ENCODE measurements at regions not wholly inside any gene's neighbourhood (a gene's known extent, or its start where the extent isn't known, plus 50 kb on each side); places are given as distances from the start of the nearest gene placed in this dataset.
A peak's percentile ranks its signal among the peaks of the same experiment; 100 is the strongest.

DNA sequence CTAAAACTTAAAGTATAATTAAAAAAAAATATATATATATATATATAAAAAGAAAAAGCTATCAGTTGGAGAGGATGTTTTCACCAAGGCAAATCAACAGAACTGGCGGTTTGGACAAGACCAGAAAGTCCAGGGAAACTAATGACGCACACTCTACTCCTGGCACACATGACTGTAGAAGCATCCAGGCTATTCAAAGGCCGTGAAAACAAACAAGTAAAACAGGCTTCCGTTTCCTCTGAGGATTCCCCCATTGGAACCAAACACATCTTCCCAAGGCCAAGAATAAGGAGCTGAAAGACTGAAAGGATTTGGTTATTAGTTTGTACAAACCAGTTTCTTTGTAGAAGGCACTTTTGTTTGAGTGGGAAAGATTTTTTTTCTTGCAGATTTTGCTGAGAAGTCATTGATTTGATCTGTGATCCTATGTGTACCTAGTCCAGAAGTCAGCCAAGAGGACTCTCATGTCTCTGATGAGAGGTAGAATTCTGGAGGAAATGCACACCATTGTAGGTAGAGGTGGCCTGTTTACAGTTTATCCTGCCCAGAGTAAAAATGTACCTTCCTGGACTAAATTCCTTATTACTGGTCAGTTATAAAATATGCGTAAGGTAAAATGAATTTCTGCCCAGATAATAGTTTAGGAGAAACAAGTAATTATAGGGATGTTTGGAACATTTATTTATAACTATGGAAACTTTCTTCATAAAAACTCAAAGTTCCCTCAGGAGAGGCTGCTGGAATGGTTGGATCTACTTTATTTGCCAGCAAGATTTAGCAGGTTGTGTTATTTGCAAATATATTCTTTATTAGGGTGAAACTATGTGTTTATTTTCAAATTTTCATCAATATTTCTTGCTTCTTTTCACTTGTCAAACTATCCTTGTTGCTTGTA is 66.5 kb downstream of the DMP1 start:
- intact Hi-C loops (cut with DNase I): loop anchor here in 2 of 10 donors (2.0 to 5.0 kb wide), 3 partner anchors 34 to 174 kb away; no protein-coding TSS in a partner anchor
- H3K4me3 ChIP-seq: no peak overlapping the region
- TF ChIP-seq, protein P1, sequence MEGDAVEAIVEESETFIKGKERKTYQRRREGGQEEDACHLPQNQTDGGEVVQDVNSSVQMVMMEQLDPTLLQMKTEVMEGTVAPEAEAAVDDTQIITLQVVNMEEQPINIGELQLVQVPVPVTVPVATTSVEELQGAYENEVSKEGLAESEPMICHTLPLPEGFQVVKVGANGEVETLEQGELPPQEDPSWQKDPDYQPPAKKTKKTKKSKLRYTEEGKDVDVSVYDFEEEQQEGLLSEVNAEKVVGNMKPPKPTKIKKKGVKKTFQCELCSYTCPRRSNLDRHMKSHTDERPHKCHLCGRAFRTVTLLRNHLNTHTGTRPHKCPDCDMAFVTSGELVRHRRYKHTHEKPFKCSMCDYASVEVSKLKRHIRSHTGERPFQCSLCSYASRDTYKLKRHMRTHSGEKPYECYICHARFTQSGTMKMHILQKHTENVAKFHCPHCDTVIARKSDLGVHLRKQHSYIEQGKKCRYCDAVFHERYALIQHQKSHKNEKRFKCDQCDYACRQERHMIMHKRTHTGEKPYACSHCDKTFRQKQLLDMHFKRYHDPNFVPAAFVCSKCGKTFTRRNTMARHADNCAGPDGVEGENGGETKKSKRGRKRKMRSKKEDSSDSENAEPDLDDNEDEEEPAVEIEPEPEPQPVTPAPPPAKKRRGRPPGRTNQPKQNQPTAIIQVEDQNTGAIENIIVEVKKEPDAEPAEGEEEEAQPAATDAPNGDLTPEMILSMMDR (IDR thresholded peaks at IDR 0.05): no peak
- ATAC-seq: peak; percentile 81 to 94 (median 89)
- H3K27ac ChIP-seq: peak overlapping the region; percentile 57 to 89 (median 77)
- no peaks in the 10 kb centered on the region for H3K27me3 ChIP-seq
- no peaks in the 10 kb centered on the region for H3K36me3 ChIP-seq
- H3K9me3 ChIP-seq: no peaks in the 10 kb centered on the region
- 40 to 62% methylated on average over 5 of the region's 5 CpGs for WGBS, 2 donors
- peaks cover 0 to 29% (median 16%) of the 10 kb centered on the region in 9 donors for H3K4me1 ChIP-seq
- peak in 1 of 2 donors; percentile 84 for DNase-seq

DNA sequence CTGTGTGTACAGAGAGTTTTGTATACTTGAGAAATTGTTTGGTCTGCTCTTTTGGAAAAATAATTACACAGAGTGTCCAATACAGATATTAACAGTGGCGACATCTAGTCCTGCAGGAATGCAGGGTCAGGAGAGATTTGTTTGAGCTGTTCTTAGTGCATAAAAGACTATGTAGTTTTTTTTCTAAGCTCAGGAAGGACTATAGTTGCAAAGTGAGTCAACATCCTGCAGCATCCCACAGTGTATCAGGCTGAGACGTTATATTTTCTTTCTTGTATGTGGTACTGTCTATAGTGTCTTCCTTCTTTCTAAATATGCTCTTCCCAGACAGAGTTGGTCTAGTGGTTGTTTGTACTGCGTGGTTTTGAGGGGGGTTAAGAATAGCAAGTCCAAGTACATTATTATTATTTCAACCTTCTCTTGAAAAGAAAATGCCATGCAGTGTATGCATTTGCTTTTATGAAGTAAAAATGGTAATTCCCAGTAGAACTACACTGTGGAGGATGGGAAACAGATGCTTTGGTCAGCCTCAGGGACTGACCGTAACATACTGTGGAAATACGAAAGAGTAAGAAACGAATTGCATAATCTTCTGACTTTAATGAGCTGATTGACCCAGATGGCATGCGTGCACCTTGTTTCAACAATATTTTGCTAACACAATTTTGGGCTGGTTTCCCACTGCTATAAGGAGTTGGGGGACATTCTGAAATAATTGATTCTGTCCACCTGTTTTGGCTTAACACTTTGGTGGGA is 67.4 kb downstream of the DMP1 start:
- no peaks in the 10 kb centered on the region for H3K27me3 ChIP-seq
- no peaks in the 10 kb centered on the region for H3K9me3 ChIP-seq
- H3K27ac ChIP-seq: peak overlapping the region; percentile 57 to 89 (median 77)
- H3K36me3 ChIP-seq: no peaks in the 10 kb centered on the region
- DNase-seq (peak in 1 of 2 donors; percentile 14), ATAC-seq (peak; percentile 36 to 79 (median 74))
- TF ChIP-seq, protein P1 (IDR thresholded peaks at IDR 0.05): no peak
- H3K4me3 ChIP-seq: no peak overlapping the region
- intact Hi-C loops (cut with DNase I): loop anchor here in 2 of 10 donors (2.0 to 5.0 kb wide), 3 partner anchors 35 to 175 kb away; no protein-coding TSS in a partner anchor
- peaks cover 0 to 29% (median 16%) of the 10 kb centered on the region in 9 donors for H3K4me1 ChIP-seq
- WGBS, 2 donors: 57 to 60% methylated on average over 7 of the region's 7 CpGs

DNA sequence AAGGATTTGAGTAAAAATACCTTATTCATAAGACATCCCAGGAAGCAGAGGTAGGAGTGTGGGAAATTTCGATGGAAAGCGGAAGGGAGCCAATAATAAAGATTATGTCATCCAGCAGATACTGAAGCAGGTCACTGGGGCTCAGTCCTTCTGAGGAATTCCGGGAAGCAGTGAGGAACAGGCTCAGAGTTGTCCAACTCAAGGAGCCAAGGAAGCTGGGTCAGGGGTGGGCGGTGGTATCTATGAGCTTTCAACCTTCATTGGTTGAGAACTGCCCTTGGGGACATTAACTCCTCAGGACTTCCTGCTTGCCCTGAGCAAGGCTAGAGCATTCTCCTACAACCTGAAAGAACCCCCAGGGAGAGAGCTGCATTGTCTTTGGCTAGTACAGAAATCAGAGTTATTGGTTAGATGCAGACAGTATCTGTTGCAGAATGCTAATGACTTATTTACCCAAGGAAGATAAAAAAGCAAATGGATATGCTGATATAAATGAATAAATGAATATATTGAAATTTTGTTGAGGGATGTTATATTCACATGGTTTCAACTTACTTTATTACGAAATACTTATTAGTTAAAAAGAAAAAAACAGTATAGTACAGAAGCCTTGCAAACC is 68.2 kb downstream of the DMP1 start:
- Histone ChIP-seq H3K9me3 (no peaks in the 10 kb centered on the region), H3K27me3 (no peaks in the 10 kb centered on the region), H3K36me3 (no peaks in the 10 kb centered on the region), H3K27ac (peak overlapping the region; percentile 57 to 89 (median 77)), H3K4me3 (no peak overlapping the region), H3K4me1 (peaks cover 0 to 29% (median 16%) of the 10 kb centered on the region in 9 donors)
- 48 to 57% methylated on average over 5 of the region's 5 CpGs for WGBS, 2 donors
- TF ChIP-seq, protein P1 (IDR thresholded peaks at IDR 0.05): no peak
- intact Hi-C loops (cut with DNase I): loop anchor here in 1 of 10 donors (5.0 kb wide), 2 partner anchors 36 to 176 kb away; no protein-coding TSS in a partner anchor
- peak; percentile 82 to 92 (median 88) for ATAC-seq
- DNase-seq: peak; percentile 45 to 78
